Neural cell (in vitro differentiated cells): ENCODE measurements at regions not wholly inside any gene's neighbourhood (a gene's known extent, or its start where the extent isn't known, plus 50 kb on each side); places are given as distances from the start of the nearest gene placed in this dataset.

Experiments
- H2AFZ ChIP-seq: fragments of 200-600, 300-800 bp; sonication (generic), shearing (Covaris generic); 2 replicates; pipeline ENCODE4 v1.6.0; 2014; ENCODE audit warnings: low read depth, mild to moderate bottlenecking, antibody characterized with exemption, low read length, moderate library complexity
- H3F3A ChIP-seq: fragments of 200-600 bp; shearing (Covaris generic); 2 replicates; pipeline ENCODE4 v1.6.1; 2016; ENCODE audit warnings: mild to moderate bottlenecking, moderate library complexity, mixed read lengths, antibody characterized with exemption, low read length; ENCODE audit not compliant: insufficient read depth, poor library complexity, severe bottlenecking
- H3K27ac ChIP-seq: fragments of 200-600, 300-800 bp; sonication (generic), shearing (Covaris generic); 2 replicates; pipeline ENCODE4 v1.5.1; 2014; ENCODE audit warnings: mild to moderate bottlenecking, low read length, moderate library complexity
- H3K27me3 ChIP-seq: fragments of 300-800, 200-600 bp; sonication (generic), shearing (Covaris generic); 2 replicates; pipeline ENCODE4 v1.6.0; 2014; ENCODE audit warnings: mild to moderate bottlenecking, low read depth, low read length, moderate library complexity; ENCODE audit not compliant: insufficient read depth
- H3K36me3 ChIP-seq: fragments of 300-800, 200-600 bp; sonication (generic), shearing (Covaris generic); 2 replicates; pipeline ENCODE4 v1.5.1; 2014; ENCODE audit warnings: mild to moderate bottlenecking, antibody characterized with exemption, low read length, moderate library complexity; ENCODE audit not compliant: insufficient read depth
- H3K4me2 ChIP-seq: fragments of 300-800, 200-600 bp; sonication (generic), shearing (Covaris generic); 2 replicates; pipeline ENCODE4 v1.6.0; 2014; ENCODE audit warnings: mild to moderate bottlenecking, low read length
- H3K4me3 ChIP-seq: fragments of 300-800, 200-600 bp; sonication (generic), shearing (Covaris generic); 2 replicates; pipeline ENCODE4 v1.5.1; 2014; ENCODE audit warnings: mild to moderate bottlenecking, low read length, moderate library complexity
- H3K79me2 ChIP-seq: fragments of 200-600 bp; shearing (Covaris generic); replicated peaks from 2 replicates; pipeline ENCODE4 v1.6.0; 2014; ENCODE audit warnings: mild to moderate bottlenecking, low read length, moderate library complexity; ENCODE audit not compliant: insufficient read depth
- H3K9ac ChIP-seq: fragments of 300-800, 200-600 bp; sonication (generic), shearing (Covaris generic); 2 replicates; pipeline ENCODE4 v1.6.1; 2016; ENCODE audit warnings: mild to moderate bottlenecking, low read length, mixed read lengths
- H3K9me2 ChIP-seq: fragments of 200-600 bp; shearing (Covaris generic); 2 replicates; pipeline ENCODE4 v1.6.1; 2016; ENCODE audit warnings: mild to moderate bottlenecking, low read length, mixed read lengths; ENCODE audit not compliant: insufficient read depth
- H3K9me3 ChIP-seq: fragments of 200-600, 300-800 bp; sonication (generic), shearing (Covaris generic); 2 replicates; pipeline ENCODE4 v1.6.1; 2016; ENCODE audit warnings: mild to moderate bottlenecking, mixed run types, low read length, moderate library complexity, mixed read lengths
- H4K20me1 ChIP-seq: fragments of 200-600 bp; shearing (Covaris generic); 2 replicates; pipeline ENCODE4 v1.6.1; 2016; ENCODE audit warnings: mild to moderate bottlenecking, mixed run types; ENCODE audit not compliant: insufficient read depth
- CTCF ChIP-seq: fragments of 450-650 bp; IDR thresholded peaks from 2 replicates; pipeline ENCODE4 v1.5.1; 2014; ENCODE audit warnings: antibody characterized with exemption, mild to moderate bottlenecking, moderate library complexity; ENCODE audit not compliant: poor library complexity, severe bottlenecking
- EP300 ChIP-seq: fragments of 450-650 bp; conservative IDR thresholded peaks from 2 replicates; pipeline ENCODE4 v1.6.1; 2014; ENCODE audit warnings: antibody characterized with exemption, mild to moderate bottlenecking, moderate library complexity; ENCODE audit not compliant: poor library complexity, severe bottlenecking
- EZH2 ChIP-seq: fragments of 200-600, 300-800 bp; shearing (Covaris generic), sonication (generic); IDR thresholded peaks from 2 replicates; pipeline ENCODE4 v1.6.1; 2014; ENCODE audit warnings: antibody characterized with exemption, low read length, borderline replicate concordance, mild to moderate bottlenecking; ENCODE audit not compliant: insufficient read depth, poor library complexity, severe bottlenecking
- MXI1 ChIP-seq: fragments of 450-650 bp; conservative IDR thresholded peaks from 2 replicates; pipeline ENCODE4 v1.6.1; 2014; ENCODE audit warnings: antibody characterized with exemption, mild to moderate bottlenecking; ENCODE audit not compliant: poor library complexity, severe bottlenecking
- POLR2AphosphoS5 ChIP-seq: IDR thresholded peaks from 2 replicates; pipeline ENCODE4 v1.6.1; 2012
- RAD21 ChIP-seq: fragments of 450-650 bp; conservative IDR thresholded peaks from 2 replicates; pipeline ENCODE4 v1.6.1; 2014; ENCODE audit warnings: antibody characterized with exemption, mild to moderate bottlenecking, moderate library complexity
- SMC3 ChIP-seq: fragments of 450-650 bp; conservative IDR thresholded peaks from 2 replicates; pipeline ENCODE4 v1.6.1; 2014; ENCODE audit warnings: antibody characterized with exemption, mild to moderate bottlenecking, moderate library complexity; ENCODE audit not compliant: poor library complexity
- TAF1 ChIP-seq: IDR thresholded peaks from 2 replicates; pipeline ENCODE4 v1.6.1; 2012; ENCODE audit warnings: low read depth
- TF ChIP-seq, protein P1 (sequence below): IDR thresholded peaks from 2 replicates; pipeline ENCODE4 v1.6.1; 2012; ENCODE audit warnings: borderline replicate concordance

DNA sequence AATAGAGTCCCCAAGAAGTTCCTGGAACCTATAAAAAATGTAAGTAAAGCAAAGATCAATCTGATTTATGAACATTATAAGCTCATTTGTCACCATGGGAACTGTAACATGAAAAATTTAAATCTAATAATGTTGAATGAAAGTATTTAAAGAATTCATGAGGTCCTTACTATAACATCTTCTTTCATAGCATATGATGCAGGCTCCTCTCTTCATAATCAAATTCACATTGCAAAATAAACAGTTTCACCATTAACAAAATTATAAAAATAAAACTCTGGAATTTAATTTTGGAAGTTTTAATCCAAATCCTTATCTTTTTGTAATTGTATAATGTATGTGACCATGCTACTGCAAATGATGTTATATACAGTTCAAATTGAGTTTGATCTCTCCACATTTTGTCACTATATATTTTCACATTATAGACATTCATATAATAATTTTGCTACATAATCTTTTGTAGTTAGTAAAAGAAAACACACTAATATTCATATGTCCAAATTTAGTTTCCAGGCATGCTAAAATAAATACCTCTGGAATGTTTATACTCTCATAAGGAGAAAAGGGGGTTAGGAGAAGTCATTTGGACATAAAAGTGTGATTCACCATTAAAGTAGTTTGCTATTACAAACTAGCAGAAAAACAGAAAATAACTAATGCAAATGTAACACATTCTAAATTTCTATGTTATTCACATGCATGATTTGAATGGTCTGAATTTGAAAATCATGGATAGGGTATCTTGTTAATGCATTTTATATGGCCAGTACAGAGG lies 954.1 kb downstream of the DSC3 start:
- no peak overlapping the region for H3K4me3 ChIP-seq
- H3K27me3 ChIP-seq = no peaks in the 10 kb centered on the region
- no peak overlapping the region for H2AFZ ChIP-seq
- no peak overlapping the region for H3K4me2 ChIP-seq
- H3K9me2 ChIP-seq = no peaks in the 10 kb centered on the region
- TF ChIP-seq RAD21 (no peak), SMC3 (no peak), MXI1 (no peak), EZH2 (no peak), EP300 (no peak), CTCF (no peak), TAF1 (no peak), POLR2AphosphoS5 (no peak)
- TF ChIP-seq, protein P1, sequence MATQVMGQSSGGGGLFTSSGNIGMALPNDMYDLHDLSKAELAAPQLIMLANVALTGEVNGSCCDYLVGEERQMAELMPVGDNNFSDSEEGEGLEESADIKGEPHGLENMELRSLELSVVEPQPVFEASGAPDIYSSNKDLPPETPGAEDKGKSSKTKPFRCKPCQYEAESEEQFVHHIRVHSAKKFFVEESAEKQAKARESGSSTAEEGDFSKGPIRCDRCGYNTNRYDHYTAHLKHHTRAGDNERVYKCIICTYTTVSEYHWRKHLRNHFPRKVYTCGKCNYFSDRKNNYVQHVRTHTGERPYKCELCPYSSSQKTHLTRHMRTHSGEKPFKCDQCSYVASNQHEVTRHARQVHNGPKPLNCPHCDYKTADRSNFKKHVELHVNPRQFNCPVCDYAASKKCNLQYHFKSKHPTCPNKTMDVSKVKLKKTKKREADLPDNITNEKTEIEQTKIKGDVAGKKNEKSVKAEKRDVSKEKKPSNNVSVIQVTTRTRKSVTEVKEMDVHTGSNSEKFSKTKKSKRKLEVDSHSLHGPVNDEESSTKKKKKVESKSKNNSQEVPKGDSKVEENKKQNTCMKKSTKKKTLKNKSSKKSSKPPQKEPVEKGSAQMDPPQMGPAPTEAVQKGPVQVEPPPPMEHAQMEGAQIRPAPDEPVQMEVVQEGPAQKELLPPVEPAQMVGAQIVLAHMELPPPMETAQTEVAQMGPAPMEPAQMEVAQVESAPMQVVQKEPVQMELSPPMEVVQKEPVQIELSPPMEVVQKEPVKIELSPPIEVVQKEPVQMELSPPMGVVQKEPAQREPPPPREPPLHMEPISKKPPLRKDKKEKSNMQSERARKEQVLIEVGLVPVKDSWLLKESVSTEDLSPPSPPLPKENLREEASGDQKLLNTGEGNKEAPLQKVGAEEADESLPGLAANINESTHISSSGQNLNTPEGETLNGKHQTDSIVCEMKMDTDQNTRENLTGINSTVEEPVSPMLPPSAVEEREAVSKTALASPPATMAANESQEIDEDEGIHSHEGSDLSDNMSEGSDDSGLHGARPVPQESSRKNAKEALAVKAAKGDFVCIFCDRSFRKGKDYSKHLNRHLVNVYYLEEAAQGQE = no peak
- no peak overlapping the region for H3K9ac ChIP-seq
- H3K36me3 ChIP-seq = no peaks in the 10 kb centered on the region
- H3K79me2 ChIP-seq = no peaks in the 10 kb centered on the region
- H3K27ac ChIP-seq = no peak overlapping the region
- no peaks in the 10 kb centered on the region for H3F3A ChIP-seq
- no peaks in the 10 kb centered on the region for H3K9me3 ChIP-seq
- no peaks in the 10 kb centered on the region for H4K20me1 ChIP-seq

- no peak overlapping the region for H2AFZ ChIP-seq
- H4K20me1 ChIP-seq = no peaks in the 10 kb centered on the region
- no peaks in the 10 kb centered on the region for H3K79me2 ChIP-seq
- no peak for TF ChIP-seq SMC3
- TF ChIP-seq TAF1 = no peak
- TF ChIP-seq CTCF = no peak
- no peak for TF ChIP-seq EP300
- TF ChIP-seq MXI1 = no peak
- no peak for TF ChIP-seq EZH2
- H3K9me3 ChIP-seq = no peaks in the 10 kb centered on the region
- H3K27ac ChIP-seq = no peak overlapping the region
- no peaks in the 10 kb centered on the region for H3K9me2 ChIP-seq
- H3K4me3 ChIP-seq = no peak overlapping the region
- no peak overlapping the region for H3K9ac ChIP-seq
- no peaks in the 10 kb centered on the region for H3K36me3 ChIP-seq
- H3K27me3 ChIP-seq = no peaks in the 10 kb centered on the region
- no peaks in the 10 kb centered on the region for H3F3A ChIP-seq
- no peak overlapping the region for H3K4me2 ChIP-seq
Observed at GRCh38 chr18:30086351-30086750, 956.2 kb downstream of the DSC3 start.
